ENCODE measurements at regions not wholly inside any gene's neighbourhood (a gene's known extent, or its start where the extent isn't known, plus 50 kb on each side); places are given as distances from the start of the nearest gene placed in this dataset.

DNA sequence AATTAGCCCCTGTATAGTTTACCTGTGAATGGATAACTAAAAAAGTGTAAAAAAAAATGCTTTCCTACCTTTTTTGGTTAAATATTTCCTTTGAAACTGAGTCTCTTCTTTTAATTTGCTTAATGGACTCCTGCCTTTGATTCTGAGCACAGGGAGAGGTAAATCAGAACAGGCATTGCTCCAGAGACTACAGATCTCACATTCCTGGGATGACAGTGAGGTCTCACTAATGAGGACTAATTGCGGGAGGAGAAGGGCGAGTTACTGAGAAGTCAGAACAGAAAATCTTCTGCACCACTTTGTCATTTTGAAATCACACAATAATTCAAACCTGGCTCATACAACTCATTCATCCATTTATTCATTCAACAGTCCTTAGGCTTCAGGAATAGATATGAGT, 437.0 kb upstream of the ASIC2 start:
- no peaks in the 10 kb centered on the region for H3K9me1 ChIP-seq (replicated peaks; ENCODE audit: control insufficient read depth, extremely low read depth, insufficient read depth, low read length)
- dilution Hi-C loops (cut with MboI; ENCODE audit: extremely low pct_ligation_motif_present, low sequenced_read_pairs), result no loop called here
- intact Hi-C loops (cut with micrococcal nuclease), result no loop called here
- no peaks in the 10 kb centered on the region for H3K9me3 ChIP-seq (replicated peaks; ENCODE audit: control insufficient read depth, insufficient read depth, low read length)
- no peak for TF ChIP-seq EZH2 (IDR thresholded peaks at IDR 0.05; ENCODE audit: borderline replicate concordance, low read depth, low read length, severe bottlenecking)
- TF ChIP-seq, protein P1, sequence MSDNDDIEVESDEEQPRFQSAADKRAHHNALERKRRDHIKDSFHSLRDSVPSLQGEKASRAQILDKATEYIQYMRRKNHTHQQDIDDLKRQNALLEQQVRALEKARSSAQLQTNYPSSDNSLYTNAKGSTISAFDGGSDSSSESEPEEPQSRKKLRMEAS (IDR thresholded peaks at IDR 0.05; ENCODE audit: insufficient read depth, insufficient read length), result no peak
- TF ChIP-seq POLR2AphosphoS5 (IDR thresholded peaks at IDR 0.05; ENCODE audit: insufficient read depth, low read depth, low read length), result no peak
- no peak for TF ChIP-seq FOS (IDR thresholded peaks at IDR 0.05; ENCODE audit: borderline replicate concordance, insufficient read depth, low read length)
- no peak for TF ChIP-seq MYC (IDR thresholded peaks at IDR 0.05; ENCODE audit: low read depth, low read length)
- TF ChIP-seq GATA2 (IDR thresholded peaks at IDR 0.05; ENCODE audit: insufficient read depth, insufficient read length, low read depth, low read length), result no peak
- H4K20me1 ChIP-seq (replicated peaks; ENCODE audit: control insufficient read depth, extremely low read depth, insufficient read depth, low read length), result no peaks in the 10 kb centered on the region
- ChIA-PET CTCF (no interaction called here), POLR2A (no interaction called here)
- no peak overlapping the region for H2AFZ ChIP-seq (ENCODE audit: low read depth, low read length)
- no peak overlapping the region for H3K4me3 ChIP-seq (replicated peaks in 1 of 3; ENCODE audit: insufficient read depth in 1 of 3, low read depth in 1 of 3, low read length in 3 of 3)
- H3K4me2 ChIP-seq (ENCODE audit: insufficient read depth, low read length), result no peak overlapping the region
- no TSS peak for BruUV-seq (replicated peaks)
- FAIRE-seq, result no peak
- no peak overlapping the region for H3K9ac ChIP-seq (replicated peaks; ENCODE audit: extremely low read depth, insufficient read depth, low read length)
- DNase-seq (ENCODE audit: low read depth, low spot score), result no peak
- no peaks in the 10 kb centered on the region for H3K36me3 ChIP-seq (ENCODE audit: control insufficient read depth in 2 of 2, extremely low read depth in 1 of 2, insufficient read depth in 2 of 2, low read length in 2 of 2)
- H3K27me3 ChIP-seq (ENCODE audit: control insufficient read depth in 2 of 2, insufficient read depth in 2 of 2, low read length in 2 of 2), result no peaks in the 10 kb centered on the region
- H3K4me1 ChIP-seq (ENCODE audit: control insufficient read depth, extremely low read depth, insufficient read depth, low read length), result no peaks in the 10 kb centered on the region
- no peaks in the 10 kb centered on the region for H3K79me2 ChIP-seq (ENCODE audit: control insufficient read depth, insufficient read depth, low read length)
- no peak overlapping the region for H3K27ac ChIP-seq (ENCODE audit: insufficient read depth, low read depth, low read length)

GRCh38 chr17:33732116-33732515, 439.0 kb upstream of the ASIC2 start:
- POLR2A ChIA-PET, result no interaction called here
- no peak for FAIRE-seq
- TF ChIP-seq, protein P1 (IDR thresholded peaks at IDR 0.05; ENCODE audit: insufficient read depth, insufficient read length), result no peak
- TF ChIP-seq JUN (IDR thresholded peaks at IDR 0.05; ENCODE audit: borderline replicate concordance, insufficient read depth, insufficient read length, low read depth), result no peak
- no peak for TF ChIP-seq POLR2AphosphoS5 (IDR thresholded peaks at IDR 0.05; ENCODE audit: insufficient read depth, low read depth, low read length)
- no peak for TF ChIP-seq CTCF (IDR thresholded peaks at IDR 0.05; ENCODE audit: extremely low read depth in 1 of 2, insufficient read depth in 1 of 2, low read depth in 1 of 2, low read length in 2 of 2)
- no peak for TF ChIP-seq EZH2 (IDR thresholded peaks at IDR 0.05; ENCODE audit: borderline replicate concordance, low read depth, low read length, severe bottlenecking)
- TF ChIP-seq MYC (IDR thresholded peaks at IDR 0.05; ENCODE audit: low read depth, low read length), result no peak
- TF ChIP-seq GATA2 (IDR thresholded peaks at IDR 0.05; ENCODE audit: insufficient read depth, insufficient read length, low read depth, low read length), result no peak
- no peak for TF ChIP-seq FOS (IDR thresholded peaks at IDR 0.05; ENCODE audit: borderline replicate concordance, insufficient read depth, low read length)
- no peak for TF ChIP-seq POLR2A (IDR thresholded peaks at IDR 0.05; ENCODE audit: low read depth, low read length)

More at GRCh38 chr17:33732116-33732515, 439.0 kb upstream of the ASIC2 start:
- Histone ChIP-seq H3K4me2 (ENCODE audit: insufficient read depth, low read length) (no peak overlapping the region), H3K4me1 (ENCODE audit: control insufficient read depth, extremely low read depth, insufficient read depth, low read length) (no peaks in the 10 kb centered on the region), H3K4me3 (replicated peaks in 1 of 3; ENCODE audit: insufficient read depth in 1 of 3, low read depth in 1 of 3, low read length in 3 of 3) (no peak overlapping the region), H3K9me3 (replicated peaks; ENCODE audit: control insufficient read depth, insufficient read depth, low read length) (no peaks in the 10 kb centered on the region), H3K27ac (ENCODE audit: insufficient read depth, low read depth, low read length) (no peak overlapping the region), H3K79me2 (ENCODE audit: control insufficient read depth, insufficient read depth, low read length) (no peaks in the 10 kb centered on the region), H3K9me1 (replicated peaks; ENCODE audit: control insufficient read depth, extremely low read depth, insufficient read depth, low read length) (no peaks in the 10 kb centered on the region), H2AFZ (ENCODE audit: low read depth, low read length) (no peak overlapping the region), H3K9ac (replicated peaks; ENCODE audit: extremely low read depth, insufficient read depth, low read length) (no peak overlapping the region), H4K20me1 (replicated peaks; ENCODE audit: control insufficient read depth, extremely low read depth, insufficient read depth, low read length) (no peaks in the 10 kb centered on the region), H3K27me3 (ENCODE audit: control insufficient read depth in 2 of 2, insufficient read depth in 2 of 2, low read length in 2 of 2) (no peaks in the 10 kb centered on the region), H3K36me3 (ENCODE audit: control insufficient read depth in 2 of 2, extremely low read depth in 1 of 2, insufficient read depth in 2 of 2, low read length in 2 of 2) (no peaks in the 10 kb centered on the region)
- BruUV-seq (replicated peaks), result no TSS peak
- DNase-seq (ENCODE audit: low read depth, low spot score), result peak; percentile 1
- intact Hi-C loops (cut with micrococcal nuclease), result no loop called here
- dilution Hi-C loops (cut with MboI; ENCODE audit: extremely low pct_ligation_motif_present, low sequenced_read_pairs), result no loop called here
- CTCF ChIA-PET, result interaction anchor here (1.1 kb wide), 1 partner anchor 19 kb away, joined by 5 read pairs; no protein-coding TSS in a partner anchor

Data from endothelial cell of umbilical vein (primary cell).